Liver (tissue), 8 donors: ENCODE measurements at regions not wholly inside any gene's neighbourhood (a gene's known extent, or its start where the extent isn't known, plus 50 kb on each side); places are given as distances from the start of the nearest gene placed in this dataset.
"Not testable (repeated sequence)": the region's sequence is repeated elsewhere in the genome, so short reads cannot be mapped to it uniquely, and the experiment has no call there.

Source experiments
- DNase-seq: peaks from one replicate; pipeline ENCODE4 v3.0.0-alpha.2; 2017; ENCODE audit warnings: low spot score
- H3K27ac ChIP-seq, 2 donors: one replicate each; pipeline ENCODE4 v1.7.0; 2013; ENCODE audit warnings: inconsistent platforms in 2 of 2, low read length in 2 of 2, control low read depth in 1 of 2, low read depth in 1 of 2, mild to moderate bottlenecking in 1 of 2
- H3K27me3 ChIP-seq, 4 donors: one replicate each; pipeline versions ENCODE4 v1.6.1 to v1.7.0; 2013; ENCODE audit warnings: low read length in 3 of 4, inconsistent platforms in 1 of 4, mild to moderate bottlenecking in 1 of 4, moderate library complexity in 1 of 4; ENCODE audit not compliant: control insufficient read depth in 4 of 4, insufficient read depth in 4 of 4
- H3K36me3 ChIP-seq, 4 donors: one replicate each; pipeline versions ENCODE4 v1.6.1 to v1.7.0; 2013; ENCODE audit warnings: low read length in 3 of 4, mild to moderate bottlenecking in 3 of 4, low read depth in 1 of 4, moderate library complexity in 1 of 4; ENCODE audit not compliant: control insufficient read depth in 4 of 4, insufficient read depth in 3 of 4
- H3K4me1 ChIP-seq, 4 donors: one replicate each; pipeline versions ENCODE4 v1.6.1 to v1.7.0; 2013; ENCODE audit warnings: low read length in 3 of 4, mild to moderate bottlenecking in 3 of 4, moderate library complexity in 1 of 4; ENCODE audit not compliant: control insufficient read depth in 4 of 4, insufficient read depth in 4 of 4
- H3K4me3 ChIP-seq, 3 donors: one replicate each; pipeline versions ENCODE4 v1.6.1 to v1.7.0; 2013; ENCODE audit warnings: low read length in 3 of 3, control low read depth in 1 of 3, low read depth in 1 of 3, mild to moderate bottlenecking in 1 of 3
- H3K9ac ChIP-seq, 2 donors: one replicate each; pipeline ENCODE4 v1.7.0; 2013; ENCODE audit warnings: low read length in 2 of 2, mild to moderate bottlenecking in 2 of 2, moderate library complexity in 2 of 2, control low read depth in 1 of 2, low read depth in 1 of 2
- H3K9me3 ChIP-seq, 4 donors: one replicate each; pipeline versions ENCODE4 v1.6.1 to v1.7.0; 2013; ENCODE audit warnings: low read length in 3 of 4; ENCODE audit not compliant: control insufficient read depth in 4 of 4
- ATF3 ChIP-seq: IDR thresholded peaks from 2 replicates; pipeline ENCODE4 v1.6.1; 2016; ENCODE audit warnings: antibody characterized with exemption
- CTCF ChIP-seq: fragments of 150-350 bp; IDR thresholded peaks from 2 replicates; pipeline ENCODE4 v1.5.1; 2017; ENCODE audit warnings: improper control_type of control experiment, low read depth, low read length; ENCODE audit not compliant: missing input control
- GABPA ChIP-seq, 2 donors: IDR thresholded peaks in 1 of 2; conservative IDR thresholded peaks in 1 of 2; 2 replicates each; pipeline ENCODE4 v1.6.1; 2016; ENCODE audit warnings: antibody characterized with exemption in 2 of 2, mild to moderate bottlenecking in 1 of 2, moderate library complexity in 1 of 2
- RAD21 ChIP-seq, 2 donors: IDR thresholded peaks; 2 replicates each; pipeline ENCODE4 v1.6.1; 2016; ENCODE audit warnings: antibody characterized with exemption in 2 of 2, mild to moderate bottlenecking in 2 of 2
- REST ChIP-seq: IDR thresholded peaks from 2 replicates; pipeline ENCODE4 v1.6.1; 2016; ENCODE audit warnings: antibody characterized with exemption, mild to moderate bottlenecking
- WGBS: extraction: QIAGEN DNeasy Blood & Tissue Kit; methylation state at CpG from one replicate; pipeline ENCODE4 v1.1.7; 2013; 5-methylcytosine and 5-hydroxymethylcytosine counted together
- donor health status: healthy.
- donor health status: healthy.
- donor health status: healthy.
- donor health status: healthy.
- donor health status: healthy.

- H3K36me3 ChIP-seq, H3K4me3 ChIP-seq, H3K4me1 ChIP-seq, H3K9ac ChIP-seq, H3K27me3 ChIP-seq, H3K27ac ChIP-seq, H3K9me3 ChIP-seq, DNase-seq: not testable (repeated sequence)
- 90% methylated on average over 3 of the region's 3 CpGs for WGBS
Observed at GRCh38 chr11:29445191-29445590, 571.6 kb downstream of the KCNA4 start.

- no peak for DNase-seq
- WGBS: 86% methylated on average over 1 of the region's 1 CpG
- H3K4me1 ChIP-seq: no peaks in the 10 kb centered on the region
- no peak overlapping the region for H3K27ac ChIP-seq
- no peaks in the 10 kb centered on the region for H3K36me3 ChIP-seq
- no peak overlapping the region for H3K9ac ChIP-seq
- no peaks in the 10 kb centered on the region for H3K9me3 ChIP-seq
- no peak for TF ChIP-seq RAD21 (IDR thresholded peaks at IDR 0.05)
- no peak for TF ChIP-seq GABPA (IDR thresholded peaks at IDR 0.05 in 1 of 2, conservative IDR thresholded peaks at IDR 0.05 in 1 of 2)
- TF ChIP-seq ATF3: no peak
- no peaks in the 10 kb centered on the region for H3K27me3 ChIP-seq
- no peak overlapping the region for H3K4me3 ChIP-seq
Observed at GRCh38 chr11:29438815-29439214, 578.0 kb downstream of the KCNA4 start.

GRCh38 chr11:29435421-29435820 is 581.4 kb downstream of the KCNA4 start:
- no peak overlapping the region for H3K4me3 ChIP-seq
- no peaks in the 10 kb centered on the region for H3K9me3 ChIP-seq
- H3K27me3 ChIP-seq: no peaks in the 10 kb centered on the region
- H3K9ac ChIP-seq: no peak overlapping the region
- no peak overlapping the region for H3K27ac ChIP-seq
- no peak for TF ChIP-seq CTCF
- no peak for TF ChIP-seq REST
- no peak for TF ChIP-seq ATF3
- H3K36me3 ChIP-seq: no peaks in the 10 kb centered on the region
- DNase-seq: no peak
- H3K4me1 ChIP-seq: no peaks in the 10 kb centered on the region
- WGBS: 75% methylated on average over 1 of the region's 1 CpG
